GM19455 (cell line): ENCODE measurements at regions not wholly inside any gene's neighbourhood (a gene's known extent, or its start where the extent isn't known, plus 50 kb on each side); places are given as distances from the start of the nearest gene placed in this dataset.

ENCODE experiments used
- ATAC-seq: cut with Tn5 transposase; IDR thresholded peaks from one replicate; pipeline ENCODE4 v1.9.1; 2021; ENCODE audit not compliant: unreplicated experiment

DNA sequence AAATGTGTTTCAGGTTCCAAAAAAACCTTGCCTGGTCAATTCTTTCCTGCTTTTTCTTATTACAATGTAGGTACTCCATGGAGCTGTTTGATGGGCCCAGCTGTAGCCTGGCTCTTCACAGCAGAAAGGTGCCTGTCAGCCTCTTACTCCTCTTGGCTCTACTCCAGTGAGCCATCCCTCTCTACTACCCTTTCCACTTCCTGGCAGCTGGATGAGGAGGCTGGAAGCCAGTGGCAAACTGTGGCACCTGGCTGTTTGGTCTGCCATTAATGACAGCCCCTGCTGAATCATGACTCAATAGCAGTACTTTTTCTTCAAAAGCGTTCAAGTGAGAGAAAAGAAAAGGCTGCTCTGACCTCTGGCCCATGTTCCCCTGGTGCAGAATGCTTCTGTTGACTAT lies 618.1 kb downstream of the PYDC2 start:
- ATAC-seq = no peak

DNA sequence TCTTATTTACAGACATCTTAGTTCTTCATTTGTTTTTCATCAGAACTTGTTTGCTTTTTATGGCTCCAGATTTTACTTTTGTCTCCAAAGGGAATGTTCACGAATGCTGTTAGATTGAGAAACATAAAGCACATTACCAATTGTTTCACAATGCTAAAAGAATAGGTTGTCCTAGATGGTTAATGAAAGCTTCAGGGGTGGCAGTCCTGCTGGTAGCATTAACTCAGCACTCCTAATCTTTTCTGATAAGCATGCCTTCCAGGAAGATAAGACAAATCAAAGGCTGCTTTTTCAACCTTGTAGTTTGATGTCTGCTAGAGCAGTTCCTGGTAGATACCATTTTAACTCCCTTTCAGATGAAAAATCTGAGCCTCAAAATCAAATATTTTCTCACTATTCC lies 619.4 kb downstream of the PYDC2 start:
- no peak for ATAC-seq

DNA sequence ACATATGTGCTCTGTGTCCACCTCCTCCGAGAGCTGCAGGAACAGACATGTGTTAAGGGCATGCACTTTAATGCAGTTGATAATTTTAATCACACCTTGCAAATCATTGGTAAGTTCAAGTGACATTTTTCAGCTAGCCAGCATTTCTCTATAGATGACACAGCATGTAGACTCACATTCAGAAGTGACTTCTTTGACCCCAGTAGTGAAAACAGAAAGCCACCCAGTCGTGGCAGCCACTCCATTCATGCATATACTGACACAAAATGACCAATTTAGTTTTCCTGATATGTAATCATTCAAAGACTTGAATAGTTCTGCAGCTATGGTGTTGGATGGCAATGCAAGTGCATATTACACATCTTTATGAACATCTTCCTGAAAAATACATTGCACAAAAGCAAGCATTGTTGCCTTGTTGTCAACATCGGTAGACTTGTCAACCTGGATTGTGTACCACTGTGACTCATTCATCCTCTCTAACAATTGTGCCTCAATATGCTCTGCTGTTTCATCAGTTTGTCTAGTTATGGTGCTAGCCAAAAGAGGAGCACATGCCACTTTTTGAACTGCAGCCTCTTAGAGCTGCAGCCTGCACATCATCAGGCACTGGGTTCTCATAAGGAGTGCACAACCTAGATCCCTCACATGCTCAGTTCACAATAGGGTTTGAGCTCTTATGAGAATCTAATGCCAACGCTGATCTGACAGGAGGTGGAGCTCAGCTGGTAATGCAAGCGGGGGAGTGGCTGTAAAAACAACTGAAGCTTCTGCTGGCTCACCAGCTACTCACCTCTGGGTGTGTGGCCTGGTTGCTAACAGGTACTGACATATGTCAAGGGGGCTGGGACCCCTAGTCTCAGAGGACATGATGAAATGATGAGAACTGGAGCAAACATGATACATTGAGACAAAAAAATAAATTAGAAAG lies 622.0 kb downstream of the PYDC2 start:
- peak; percentile 93 for ATAC-seq
